ENCODE measurements at regions not wholly inside any gene's neighbourhood (a gene's known extent, or its start where the extent isn't known, plus 50 kb on each side); places are given as distances from the start of the nearest gene placed in this dataset.

GRCh38 chr3:194277786-194278130 lies 73.4 kb downstream of the CPN2 start:
- DNase-seq (ENCODE audit: low spot score) = no peak
- no peak for TF ChIP-seq EZH2phosphoT487 (IDR thresholded peaks at IDR 0.05)
- TF ChIP-seq, protein P1, sequence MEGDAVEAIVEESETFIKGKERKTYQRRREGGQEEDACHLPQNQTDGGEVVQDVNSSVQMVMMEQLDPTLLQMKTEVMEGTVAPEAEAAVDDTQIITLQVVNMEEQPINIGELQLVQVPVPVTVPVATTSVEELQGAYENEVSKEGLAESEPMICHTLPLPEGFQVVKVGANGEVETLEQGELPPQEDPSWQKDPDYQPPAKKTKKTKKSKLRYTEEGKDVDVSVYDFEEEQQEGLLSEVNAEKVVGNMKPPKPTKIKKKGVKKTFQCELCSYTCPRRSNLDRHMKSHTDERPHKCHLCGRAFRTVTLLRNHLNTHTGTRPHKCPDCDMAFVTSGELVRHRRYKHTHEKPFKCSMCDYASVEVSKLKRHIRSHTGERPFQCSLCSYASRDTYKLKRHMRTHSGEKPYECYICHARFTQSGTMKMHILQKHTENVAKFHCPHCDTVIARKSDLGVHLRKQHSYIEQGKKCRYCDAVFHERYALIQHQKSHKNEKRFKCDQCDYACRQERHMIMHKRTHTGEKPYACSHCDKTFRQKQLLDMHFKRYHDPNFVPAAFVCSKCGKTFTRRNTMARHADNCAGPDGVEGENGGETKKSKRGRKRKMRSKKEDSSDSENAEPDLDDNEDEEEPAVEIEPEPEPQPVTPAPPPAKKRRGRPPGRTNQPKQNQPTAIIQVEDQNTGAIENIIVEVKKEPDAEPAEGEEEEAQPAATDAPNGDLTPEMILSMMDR (IDR thresholded peaks at IDR 0.05) = no peak
- Histone ChIP-seq H3K9me3 (ENCODE audit: low read depth) (no peaks in the 10 kb centered on the region), H3K4me2 (peak overlapping the region; percentile 21), H3K4me1 (peaks cover 53% of the 10 kb centered on the region), H3K9ac (no peak overlapping the region), H3K4me3 (no peak overlapping the region), H3F3A (ENCODE audit: low read depth) (peaks cover 53% of the 10 kb centered on the region), H2AFZ (replicated peaks) (no peak overlapping the region), H4K20me1 (ENCODE audit: low read depth) (peaks cover 5% of the 10 kb centered on the region), H3K79me2 (ENCODE audit: low read depth) (no peaks in the 10 kb centered on the region), H3K36me3 (no peaks in the 10 kb centered on the region), H3K27ac (no peak overlapping the region), H3K27me3 (no peaks in the 10 kb centered on the region)
- H3K9me3 Mint-ChIP-seq = peaks cover 13% of the 10 kb centered on the region
- H3K4me3 Mint-ChIP-seq = peak overlapping the region; percentile 59
- H3K4me1 Mint-ChIP-seq = peaks cover 51% of the 10 kb centered on the region
- H3K36me3 Mint-ChIP-seq = peaks cover 4% of the 10 kb centered on the region
- H3K27me3 Mint-ChIP-seq (ENCODE audit: insufficient read depth, low read depth) = peaks cover 45% of the 10 kb centered on the region
- H3K27ac Mint-ChIP-seq = peak overlapping the region; percentile 90

GRCh38 chr3:194278186-194278845 lies 72.8 kb downstream of the CPN2 start:
- Mint-ChIP-seq H3K9me3 (peaks cover 13% of the 10 kb centered on the region), H3K27ac (peak overlapping the region; percentile 90), H3K36me3 (peaks cover 4% of the 10 kb centered on the region), H3K4me3 (peak overlapping the region; percentile 46), H3K4me1 (peaks cover 52% of the 10 kb centered on the region), H3K27me3 (ENCODE audit: insufficient read depth, low read depth) (peaks cover 48% of the 10 kb centered on the region)
- Histone ChIP-seq H3F3A (ENCODE audit: low read depth) (peaks cover 51% of the 10 kb centered on the region), H3K4me3 (no peak overlapping the region), H3K9ac (no peak overlapping the region), H3K79me2 (ENCODE audit: low read depth) (no peaks in the 10 kb centered on the region), H3K36me3 (no peaks in the 10 kb centered on the region), H3K9me3 (ENCODE audit: low read depth) (no peaks in the 10 kb centered on the region), H2AFZ (replicated peaks) (no peak overlapping the region), H3K4me1 (peaks cover 53% of the 10 kb centered on the region), H3K27ac (no peak overlapping the region), H3K27me3 (no peaks in the 10 kb centered on the region), H3K4me2 (peak overlapping the region; percentile 36), H4K20me1 (ENCODE audit: low read depth) (peaks cover 5% of the 10 kb centered on the region)
- TF ChIP-seq EZH2 (IDR thresholded peaks at IDR 0.05) (no peak), EZH2phosphoT487 (IDR thresholded peaks at IDR 0.05) (no peak)
- TF ChIP-seq, protein P1 (IDR thresholded peaks at IDR 0.05) = no peak
- DNase-seq (ENCODE audit: low spot score) = no peak

DNA sequence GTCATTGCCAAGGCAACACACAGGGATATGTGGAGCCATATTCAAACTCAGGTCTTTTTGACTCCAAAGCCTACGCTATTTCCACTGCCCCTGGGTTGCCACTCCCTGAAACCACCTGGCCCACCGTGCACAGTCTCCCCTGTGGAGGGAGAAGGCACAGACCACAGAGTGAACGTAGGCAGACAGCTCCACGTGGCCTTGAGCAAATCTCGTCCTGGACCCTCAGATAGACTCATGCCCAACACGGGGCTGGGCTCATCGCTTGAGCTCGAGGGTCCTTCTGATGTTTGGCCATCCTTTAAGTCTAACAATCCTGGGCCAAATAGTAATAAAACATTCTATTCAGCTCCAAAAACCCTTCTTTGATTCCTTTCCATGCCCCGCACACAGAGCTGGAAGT lies 72.0 kb downstream of the CPN2 start:
- H3K9me3 ChIP-seq (ENCODE audit: low read depth) = no peaks in the 10 kb centered on the region
- no peak for TF ChIP-seq EZH2phosphoT487 (IDR thresholded peaks at IDR 0.05)
- TF ChIP-seq, protein P1 (IDR thresholded peaks at IDR 0.05) = no peak
- no peak for TF ChIP-seq EZH2 (IDR thresholded peaks at IDR 0.05)
- H3K27me3 Mint-ChIP-seq (ENCODE audit: insufficient read depth, low read depth) = peaks cover 53% of the 10 kb centered on the region
- H4K20me1 ChIP-seq (ENCODE audit: low read depth) = peaks cover 5% of the 10 kb centered on the region
- no peak overlapping the region for H3K4me2 ChIP-seq
- no peak overlapping the region for H3K27ac Mint-ChIP-seq
- H3K9me3 Mint-ChIP-seq = peaks cover 9% of the 10 kb centered on the region
- no peak for DNase-seq (ENCODE audit: low spot score)
- no peak overlapping the region for H3K27ac ChIP-seq
- H3K4me3 ChIP-seq = no peak overlapping the region
- H3K36me3 Mint-ChIP-seq = peaks cover 4% of the 10 kb centered on the region
- peaks cover 48% of the 10 kb centered on the region for H3F3A ChIP-seq (ENCODE audit: low read depth)
- H2AFZ ChIP-seq (replicated peaks) = no peak overlapping the region
- peaks cover 46% of the 10 kb centered on the region for H3K4me1 ChIP-seq
- peaks cover 53% of the 10 kb centered on the region for H3K4me1 Mint-ChIP-seq
- H3K4me3 Mint-ChIP-seq = no peak overlapping the region
- H3K79me2 ChIP-seq (ENCODE audit: low read depth) = no peaks in the 10 kb centered on the region
- H3K9ac ChIP-seq = no peak overlapping the region
- H3K27me3 ChIP-seq = no peaks in the 10 kb centered on the region
- H3K36me3 ChIP-seq = no peaks in the 10 kb centered on the region

All from neural progenitor cell (in vitro differentiated cells).